ENCODE measurements at regions not wholly inside any gene's neighbourhood (a gene's known extent, or its start where the extent isn't known, plus 50 kb on each side); places are given as distances from the start of the nearest gene placed in this dataset.

DNA sequence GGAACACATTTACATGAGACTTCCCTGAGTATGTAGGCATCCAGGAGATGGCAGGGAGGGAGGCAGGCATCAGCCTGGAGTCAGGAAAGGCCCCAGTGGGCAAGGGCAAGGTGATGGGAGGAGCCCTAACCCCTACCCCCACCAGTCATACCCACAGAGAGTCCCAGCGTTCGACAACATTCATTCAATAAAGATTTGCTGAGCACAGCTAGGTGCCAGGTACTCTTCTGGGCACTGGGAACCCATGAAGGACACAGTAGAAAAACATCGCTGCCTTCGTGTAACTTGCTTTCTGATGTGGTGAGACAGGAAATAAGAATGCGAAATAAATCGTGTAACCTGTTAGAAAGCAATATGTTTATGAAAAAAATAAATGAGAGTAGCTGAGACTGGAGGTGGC lies 77.3 kb upstream of the GADD45A start:
- TF ChIP-seq POLR2AphosphoS5 (IDR thresholded peaks at IDR 0.05; ENCODE audit: low read depth, low read length) (no peak), POLR2A (IDR thresholded peaks at IDR 0.05; ENCODE audit: low read depth, low read length) (no peak)

Data from GM12891 (cell line).